Fibroblast of lung (primary cell): ENCODE measurements at regions not wholly inside any gene's neighbourhood (a gene's known extent, or its start where the extent isn't known, plus 50 kb on each side); places are given as distances from the start of the nearest gene placed in this dataset.

Source experiments
- DNase-seq, 2 donors: peaks; one replicate each; pipeline versions ENCODE4 v3.0.0 to v3.0.0-alpha.2; 2010; ENCODE audit warnings: low read depth in 2 of 2
- H2AFZ ChIP-seq: 2 replicates; pipeline ENCODE4 v1.5.1; 2012; ENCODE audit warnings: low read length, control low read depth, inconsistent platforms
- H3K27ac ChIP-seq: 2 replicates; pipeline ENCODE4 v1.5.1; 2011; ENCODE audit warnings: low read length, control low read depth; ENCODE audit not compliant: insufficient read depth
- H3K27me3 ChIP-seq: 2 replicates; pipeline ENCODE4 v1.5.1; 2011; ENCODE audit warnings: mild to moderate bottlenecking, low read length; ENCODE audit not compliant: control insufficient read depth, insufficient read depth
- H3K36me3 ChIP-seq: 2 replicates; pipeline ENCODE4 v1.5.1; 2011; ENCODE audit warnings: low read length; ENCODE audit not compliant: control insufficient read depth, insufficient read depth
- H3K4me1 ChIP-seq: 2 replicates; pipeline ENCODE4 v1.5.1; 2011; ENCODE audit warnings: low read length; ENCODE audit not compliant: control insufficient read depth, insufficient read depth; ENCODE audit errors: extremely low read depth
- H3K4me2 ChIP-seq: 2 replicates; pipeline ENCODE4 v1.5.1; 2011; ENCODE audit warnings: low read length, control low read depth; ENCODE audit not compliant: insufficient read depth; ENCODE audit errors: extremely low read depth
- H3K4me3 ChIP-seq, 4 experiments: fragments of 200-600 bp in 1 of 4; sonication (generic) in 1 of 4; replicated peaks in 1 of 4; 2 replicates each; pipeline ENCODE4 v1.5.1; 2011 to 2016; ENCODE audit warnings: low read length in 4 of 4, low read depth in 3 of 4, mild to moderate bottlenecking in 3 of 4, control low read depth in 2 of 4, inconsistent platforms in 1 of 4, mixed read lengths in 1 of 4; ENCODE audit not compliant: insufficient read depth in 1 of 4; ENCODE audit errors: control extremely low read depth in 1 of 4
- H3K79me2 ChIP-seq: 2 replicates; pipeline ENCODE4 v1.5.1; 2012; ENCODE audit warnings: mild to moderate bottlenecking, low read length, inconsistent platforms; ENCODE audit not compliant: control insufficient read depth, insufficient read depth
- H3K9ac ChIP-seq: 2 replicates; pipeline ENCODE4 v1.5.1; 2011; ENCODE audit warnings: mild to moderate bottlenecking, low read length, control low read depth; ENCODE audit not compliant: insufficient read depth
- H3K9me3 ChIP-seq: 2 replicates; pipeline ENCODE4 v1.5.1; 2012; ENCODE audit warnings: low read depth, low read length; ENCODE audit not compliant: control insufficient read depth, insufficient read depth
- H4K20me1 ChIP-seq: 2 replicates; pipeline ENCODE4 v1.5.1; 2011; ENCODE audit warnings: low read length; ENCODE audit not compliant: control insufficient read depth, insufficient read depth; ENCODE audit errors: extremely low read depth
- EZH2 ChIP-seq: IDR thresholded peaks from 2 replicates; pipeline ENCODE4 v1.5.1; 2012; ENCODE audit warnings: low read length, control low read depth, mild to moderate bottlenecking; ENCODE audit errors: missing control alignments
- TF ChIP-seq, protein P1 (sequence below), 2 donors: IDR thresholded peaks in 1 of 2; conservative IDR thresholded peaks in 1 of 2; 1 replicate in 1 of 2; 2 replicates in 1 of 2; pipeline ENCODE4 v1.5.1; 2011 to 2012; ENCODE audit warnings: low read length in 2 of 2, control low read depth in 1 of 2, inconsistent platforms in 1 of 2, low read depth in 1 of 2, mild to moderate bottlenecking in 1 of 2

DNA sequence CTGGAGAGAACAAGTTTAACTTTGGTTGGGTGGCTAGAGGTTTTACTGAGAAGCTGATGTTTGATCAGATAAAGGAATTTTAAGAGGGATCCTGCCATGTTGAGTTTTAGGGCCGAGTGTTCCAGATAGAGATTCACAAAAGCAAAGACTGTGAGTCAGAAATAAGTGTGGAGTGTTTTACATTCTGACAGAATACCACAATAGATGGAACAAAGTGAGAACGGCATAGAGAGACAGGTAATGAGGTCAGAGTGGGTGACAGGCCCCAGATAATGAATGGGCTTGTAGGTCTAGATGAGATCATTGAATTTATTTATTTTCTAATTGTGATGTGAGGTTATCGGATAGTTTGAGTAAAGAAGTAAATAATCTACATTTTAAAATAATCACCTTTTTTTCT is 502.6 kb downstream of the EPHA5 start:
- H3K27ac ChIP-seq = no peak overlapping the region
- H2AFZ ChIP-seq = no peak overlapping the region
- H3K4me2 ChIP-seq = no peak overlapping the region
- no peaks in the 10 kb centered on the region for H3K9me3 ChIP-seq
- TF ChIP-seq, protein P1, sequence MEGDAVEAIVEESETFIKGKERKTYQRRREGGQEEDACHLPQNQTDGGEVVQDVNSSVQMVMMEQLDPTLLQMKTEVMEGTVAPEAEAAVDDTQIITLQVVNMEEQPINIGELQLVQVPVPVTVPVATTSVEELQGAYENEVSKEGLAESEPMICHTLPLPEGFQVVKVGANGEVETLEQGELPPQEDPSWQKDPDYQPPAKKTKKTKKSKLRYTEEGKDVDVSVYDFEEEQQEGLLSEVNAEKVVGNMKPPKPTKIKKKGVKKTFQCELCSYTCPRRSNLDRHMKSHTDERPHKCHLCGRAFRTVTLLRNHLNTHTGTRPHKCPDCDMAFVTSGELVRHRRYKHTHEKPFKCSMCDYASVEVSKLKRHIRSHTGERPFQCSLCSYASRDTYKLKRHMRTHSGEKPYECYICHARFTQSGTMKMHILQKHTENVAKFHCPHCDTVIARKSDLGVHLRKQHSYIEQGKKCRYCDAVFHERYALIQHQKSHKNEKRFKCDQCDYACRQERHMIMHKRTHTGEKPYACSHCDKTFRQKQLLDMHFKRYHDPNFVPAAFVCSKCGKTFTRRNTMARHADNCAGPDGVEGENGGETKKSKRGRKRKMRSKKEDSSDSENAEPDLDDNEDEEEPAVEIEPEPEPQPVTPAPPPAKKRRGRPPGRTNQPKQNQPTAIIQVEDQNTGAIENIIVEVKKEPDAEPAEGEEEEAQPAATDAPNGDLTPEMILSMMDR (conservative IDR thresholded peaks at IDR 0.05 in 1 of 2, IDR thresholded peaks at IDR 0.05 in 1 of 2; ENCODE audit: low read depth in 1 of 2, low read length in 2 of 2) = no peak
- no peak for TF ChIP-seq EZH2
- no peaks in the 10 kb centered on the region for H3K36me3 ChIP-seq
- no peak overlapping the region for H3K9ac ChIP-seq
- H3K4me1 ChIP-seq = no peaks in the 10 kb centered on the region
- H3K79me2 ChIP-seq = no peaks in the 10 kb centered on the region
- H3K4me3 ChIP-seq = no peak overlapping the region
- DNase-seq = peak in 1 of 2 donors; percentile 17
- no peaks in the 10 kb centered on the region for H4K20me1 ChIP-seq
- no peaks in the 10 kb centered on the region for H3K27me3 ChIP-seq

DNA sequence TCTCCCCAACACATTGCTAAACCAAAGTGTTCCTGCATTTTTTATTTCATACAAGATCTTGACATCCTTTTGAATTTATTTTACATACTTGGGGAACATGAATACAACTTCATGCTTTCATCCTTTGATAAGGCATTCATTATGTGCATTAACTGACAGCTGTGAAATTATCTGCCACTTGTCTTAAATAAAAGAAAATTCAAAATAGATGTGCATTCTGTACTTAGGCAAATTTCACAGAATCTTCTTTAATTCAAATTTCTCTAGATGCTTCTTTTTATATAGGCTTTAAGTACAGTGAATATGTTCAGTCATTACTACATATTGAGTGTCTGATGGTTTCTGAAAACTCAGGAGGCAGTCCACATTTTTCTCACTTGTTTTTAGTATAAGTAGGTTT is 518.1 kb downstream of the EPHA5 start:
- Histone ChIP-seq H4K20me1 (no peaks in the 10 kb centered on the region), H3K36me3 (no peaks in the 10 kb centered on the region), H3K4me1 (no peaks in the 10 kb centered on the region), H3K9ac (no peak overlapping the region), H3K27me3 (no peaks in the 10 kb centered on the region), H3K9me3 (no peaks in the 10 kb centered on the region), H3K4me2 (no peak overlapping the region), H3K4me3 (no peak overlapping the region), H2AFZ (no peak overlapping the region), H3K27ac (no peak overlapping the region), H3K79me2 (no peaks in the 10 kb centered on the region)
- no peak for TF ChIP-seq EZH2
- TF ChIP-seq, protein P1 (conservative IDR thresholded peaks at IDR 0.05 in 1 of 2, IDR thresholded peaks at IDR 0.05 in 1 of 2; ENCODE audit: low read depth in 1 of 2, low read length in 2 of 2) = no peak
- no peak for DNase-seq

DNA sequence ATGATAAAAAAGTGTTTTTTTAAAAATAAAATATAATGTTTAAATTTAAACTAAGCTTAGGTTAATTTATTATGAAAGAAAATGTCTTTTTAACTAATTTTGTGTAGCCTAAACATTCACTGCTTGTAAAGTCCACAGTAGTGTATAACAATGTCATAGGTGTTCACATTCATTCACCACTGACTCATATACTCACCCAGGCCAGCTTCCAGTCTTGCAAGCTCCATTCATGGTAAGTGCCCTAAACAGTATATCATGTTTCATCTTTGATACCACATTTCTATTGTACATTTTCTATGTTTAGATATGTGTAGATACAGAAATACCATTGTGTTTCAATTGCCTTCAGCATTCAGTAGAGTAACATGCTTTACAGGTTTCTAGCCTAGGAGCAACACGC is 530.3 kb downstream of the EPHA5 start:
- TF ChIP-seq EZH2 = no peak
- no peaks in the 10 kb centered on the region for H3K36me3 ChIP-seq
- H3K27ac ChIP-seq = no peak overlapping the region
- H3K4me1 ChIP-seq = no peaks in the 10 kb centered on the region
- DNase-seq = peak in 1 of 2 donors; percentile 16
- H3K9ac ChIP-seq = no peak overlapping the region
- no peaks in the 10 kb centered on the region for H3K27me3 ChIP-seq
- H2AFZ ChIP-seq = no peak overlapping the region
- H3K9me3 ChIP-seq = no peaks in the 10 kb centered on the region
- H3K4me3 ChIP-seq = no peak overlapping the region
- H3K79me2 ChIP-seq = no peaks in the 10 kb centered on the region
- no peaks in the 10 kb centered on the region for H4K20me1 ChIP-seq
- H3K4me2 ChIP-seq = no peak overlapping the region
